ENCODE measurements at regions not wholly inside any gene's neighbourhood (a gene's known extent, or its start where the extent isn't known, plus 50 kb on each side); places are given as distances from the start of the nearest gene placed in this dataset.

- no peak for DNase-seq (ENCODE audit: extremely low read depth in 1 of 2, low read depth in 1 of 2)
Observed at GRCh38 chr19:28430214-28430613, 782.7 kb downstream of the UQCRFS1 start.

DNA sequence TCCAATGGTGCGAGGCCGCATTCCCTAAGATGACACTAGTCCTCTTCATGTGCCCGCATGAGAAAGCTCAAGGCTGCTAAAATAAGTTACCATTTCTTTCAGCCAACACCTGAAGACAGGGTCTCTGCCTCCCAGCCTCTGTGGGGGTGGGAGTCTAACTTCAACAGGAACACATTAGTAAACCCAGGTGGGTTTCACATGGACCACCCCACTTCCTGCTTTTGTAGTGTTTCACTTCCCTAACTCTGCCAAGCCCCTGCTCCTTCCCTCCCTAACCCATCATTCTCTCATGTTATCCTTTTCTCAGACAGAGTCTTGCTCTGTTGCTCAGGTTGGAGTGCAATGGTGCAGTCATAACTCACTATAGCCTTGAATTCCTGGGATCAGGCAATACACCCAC is 783.6 kb downstream of the UQCRFS1 start:
- no peak for DNase-seq (ENCODE audit: extremely low read depth in 1 of 2, low read depth in 1 of 2)

DNA sequence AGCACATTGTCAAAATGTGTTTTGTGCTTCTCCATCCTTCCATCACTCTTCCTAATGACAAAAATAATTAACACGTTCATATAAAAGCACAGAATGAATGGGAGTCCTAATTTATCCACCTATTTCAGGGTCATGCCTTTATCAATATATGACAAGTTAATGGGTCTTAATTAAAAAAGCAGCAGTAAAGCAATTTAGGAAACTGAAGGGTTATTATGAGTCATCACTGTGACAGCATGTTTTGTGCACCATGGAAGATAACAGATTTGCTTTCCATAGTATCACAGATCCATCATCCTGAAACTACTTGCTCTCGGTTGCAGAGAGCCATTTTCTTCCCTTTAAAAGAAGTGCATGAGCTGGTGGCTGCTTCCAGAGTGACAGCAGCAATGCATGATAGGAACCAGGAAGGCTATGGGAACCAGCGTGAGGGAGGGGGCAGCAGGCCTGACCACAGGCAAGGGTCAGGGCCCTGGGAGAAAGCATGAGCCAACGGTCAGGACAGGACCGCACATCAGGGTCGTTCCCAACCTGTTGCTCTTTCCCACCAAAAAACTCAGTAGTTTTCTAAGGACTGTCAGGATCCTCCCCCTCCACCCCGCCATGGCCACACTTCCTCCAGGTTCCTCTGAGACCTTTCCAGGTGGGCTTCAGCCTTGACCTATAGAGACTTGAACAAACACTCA is 784.1 kb downstream of the UQCRFS1 start:
- DNase-seq (ENCODE audit: extremely low read depth in 1 of 2, low read depth in 1 of 2) = no peak

DNA sequence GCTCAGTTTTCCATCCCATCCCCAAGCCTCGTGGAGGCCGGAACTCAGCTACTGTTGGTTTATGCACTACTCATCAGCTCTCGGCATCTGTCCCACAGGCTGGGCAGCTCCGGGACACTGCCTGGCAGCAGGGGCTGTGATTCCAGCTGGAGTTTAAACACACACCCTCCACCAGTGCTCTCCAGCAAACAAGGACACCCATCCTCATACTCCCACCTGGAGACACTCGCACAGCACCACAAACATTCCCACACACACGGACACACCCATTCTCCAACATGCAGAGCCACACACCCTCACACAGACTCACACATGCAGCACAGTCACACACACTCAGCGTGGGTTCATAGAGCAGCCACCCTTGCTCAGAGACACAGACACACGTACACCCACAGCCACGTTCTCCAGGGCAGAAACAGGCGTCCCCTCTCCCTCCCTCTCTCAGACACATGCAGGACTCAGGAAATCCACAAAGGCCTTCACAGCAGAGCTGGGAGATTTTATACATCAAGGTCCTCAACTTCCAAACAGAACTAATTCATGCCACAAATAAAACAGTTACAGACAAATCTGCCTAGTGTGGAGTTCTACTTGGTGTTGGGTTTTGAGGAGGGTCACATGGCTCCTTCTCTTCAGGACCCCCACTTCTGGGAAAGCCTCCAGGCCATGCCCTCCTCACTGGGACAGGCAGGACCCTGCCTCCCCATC is 785.4 kb downstream of the UQCRFS1 start:
- DNase-seq (ENCODE audit: extremely low read depth in 1 of 2, low read depth in 1 of 2) = no peak

GRCh38 chr19:28426730-28427225 is 786.2 kb downstream of the UQCRFS1 start:
- DNase-seq (ENCODE audit: extremely low read depth in 1 of 2, low read depth in 1 of 2) = no peak

DNA sequence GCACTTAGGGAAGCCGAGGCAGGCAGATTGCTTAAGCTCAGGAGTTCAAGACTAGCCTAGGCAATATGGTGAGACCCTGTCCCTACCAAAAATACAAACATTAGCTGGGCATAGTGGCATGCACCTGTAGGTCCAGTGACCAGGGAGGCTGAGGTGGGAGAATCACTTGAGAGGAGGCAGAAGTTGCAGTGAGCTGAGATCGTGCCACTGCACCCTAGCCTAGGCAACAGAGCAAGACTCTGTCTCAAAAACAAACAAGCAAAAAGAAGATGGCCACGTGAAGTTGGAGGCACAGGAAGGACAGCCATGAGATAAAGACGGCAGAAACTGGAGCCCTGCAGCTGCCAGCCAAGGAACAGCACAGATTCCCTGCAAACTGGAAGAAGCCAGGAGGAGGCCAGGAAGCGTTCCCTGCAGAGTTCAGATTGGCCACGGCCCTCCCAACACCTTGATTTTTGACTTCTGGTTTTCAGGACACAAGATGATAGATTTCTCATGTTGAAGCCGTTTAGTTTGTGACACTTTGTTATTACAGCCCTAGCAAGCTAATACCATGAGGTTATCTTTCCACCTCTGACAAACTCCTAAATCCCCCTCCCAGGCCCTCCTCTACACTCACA is 786.7 kb downstream of the UQCRFS1 start:
- no peak for DNase-seq (ENCODE audit: extremely low read depth in 1 of 2, low read depth in 1 of 2)

DNA sequence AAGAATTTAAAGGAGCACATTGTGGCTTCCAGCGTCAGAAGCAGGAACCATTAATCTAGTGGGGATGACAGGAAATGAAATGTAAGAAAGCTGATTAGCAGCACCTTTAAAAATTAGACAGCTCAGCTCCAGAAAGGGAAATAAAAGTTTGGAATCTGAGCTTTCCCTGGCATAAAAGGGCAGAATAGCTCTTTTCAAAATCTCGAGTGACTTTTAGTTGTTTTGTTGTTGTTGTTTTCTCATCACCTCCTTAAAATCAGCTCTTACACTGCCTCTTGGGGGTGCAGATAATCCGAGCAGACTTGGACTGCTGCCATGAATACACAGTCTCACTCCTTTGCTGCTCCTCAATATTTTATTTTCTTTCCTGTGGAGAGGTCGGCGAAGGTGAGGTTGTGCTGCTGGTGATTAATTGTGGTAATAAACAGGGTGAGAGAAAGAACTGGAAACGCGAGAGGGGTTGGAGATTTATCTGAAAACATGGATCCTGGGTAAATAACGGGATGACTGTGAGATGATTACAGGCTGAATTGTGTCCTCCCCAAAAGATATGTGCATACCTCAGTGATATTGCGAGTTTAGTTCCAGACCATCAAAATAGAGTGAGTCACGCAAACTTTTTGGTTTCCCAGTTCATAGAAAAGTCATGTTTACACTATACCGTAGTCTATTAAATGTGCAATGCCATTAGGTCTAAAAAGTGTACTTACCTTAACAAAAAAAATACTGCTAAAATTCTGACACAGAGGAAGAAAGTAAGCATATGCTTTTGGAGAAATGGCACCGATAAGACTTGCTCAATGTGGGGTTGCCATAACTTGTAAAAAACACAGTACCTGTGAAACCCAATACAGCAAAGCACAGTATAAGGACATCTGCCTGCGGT is 787.7 kb downstream of the UQCRFS1 start:
- no peak for DNase-seq (ENCODE audit: extremely low read depth in 1 of 2, low read depth in 1 of 2)

- no peak for DNase-seq (ENCODE audit: extremely low read depth in 1 of 2, low read depth in 1 of 2)
Observed at GRCh38 chr19:28424662-28425045, 788.3 kb downstream of the UQCRFS1 start.

- DNase-seq (ENCODE audit: extremely low read depth in 1 of 2, low read depth in 1 of 2) = no peak
Observed at GRCh38 chr19:28424077-28424476, 788.9 kb downstream of the UQCRFS1 start.

- DNase-seq (ENCODE audit: extremely low read depth in 1 of 2, low read depth in 1 of 2) = no peak
Observed at GRCh38 chr19:28422791-28423650, 789.9 kb downstream of the UQCRFS1 start.

- no peak for DNase-seq (ENCODE audit: extremely low read depth in 1 of 2, low read depth in 1 of 2)
Observed at GRCh38 chr19:28422046-28422445, 790.9 kb downstream of the UQCRFS1 start.

DNA sequence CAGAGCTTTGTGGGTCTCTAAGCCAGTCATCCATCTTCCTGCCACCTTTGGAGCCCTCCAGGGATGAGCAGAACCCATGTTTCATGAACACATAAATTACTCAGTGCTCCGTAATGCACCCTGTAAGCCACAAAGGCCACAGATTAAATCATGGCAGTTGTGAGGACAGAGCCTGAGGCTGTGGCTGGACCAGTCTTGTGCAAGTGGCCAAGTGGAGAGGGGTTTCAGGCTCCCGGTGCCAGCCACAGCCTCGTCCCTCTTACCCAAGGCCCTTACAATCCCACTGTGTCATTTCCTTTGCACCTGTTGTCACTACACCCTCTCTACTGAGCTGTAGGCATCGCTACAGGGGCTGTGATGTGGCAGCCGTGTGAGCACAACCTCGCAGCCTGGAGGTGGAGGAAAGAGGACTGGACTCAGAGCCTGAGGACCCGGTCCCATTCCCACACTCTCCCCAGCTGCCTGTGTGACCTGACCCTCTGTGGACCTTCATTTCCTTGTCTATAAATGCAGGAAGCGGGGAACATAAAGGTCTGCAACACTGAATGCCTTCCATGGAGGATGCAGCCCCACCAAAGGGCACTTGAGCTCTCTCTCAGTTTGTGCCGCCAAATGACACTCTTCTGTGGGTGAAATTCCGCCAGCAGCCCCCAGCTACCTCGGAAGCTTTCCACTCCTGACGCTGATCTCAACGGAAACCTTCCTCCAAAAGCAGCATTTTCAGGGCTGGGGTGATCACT is 792.0 kb downstream of the UQCRFS1 start:
- no peak for DNase-seq (ENCODE audit: extremely low read depth in 1 of 2, low read depth in 1 of 2)

GRCh38 chr19:28419312-28419711 is 793.6 kb downstream of the UQCRFS1 start:
- no peak for DNase-seq (ENCODE audit: extremely low read depth in 1 of 2, low read depth in 1 of 2)

DNA sequence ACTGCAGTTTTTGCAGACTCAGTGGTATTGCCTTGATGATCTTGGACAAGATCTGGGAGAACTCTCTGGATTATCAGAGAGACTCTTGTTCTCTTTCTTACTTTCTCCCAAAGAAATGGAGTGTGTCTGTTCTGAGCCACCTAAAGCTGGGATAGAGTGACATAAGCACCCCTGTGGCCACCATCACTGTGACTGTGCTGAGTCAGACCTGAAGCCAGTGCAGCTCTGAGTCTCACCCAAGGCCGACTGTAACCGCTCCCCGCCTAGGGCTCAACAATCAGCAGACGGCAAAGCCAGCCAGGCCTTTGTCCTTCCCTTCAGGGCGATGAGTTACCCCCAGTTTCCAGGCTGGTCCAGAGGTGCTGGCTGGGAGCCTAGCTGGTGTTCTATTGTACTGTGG is 795.6 kb downstream of the UQCRFS1 start:
- DNase-seq (ENCODE audit: extremely low read depth in 1 of 2, low read depth in 1 of 2) = no peak

DNA sequence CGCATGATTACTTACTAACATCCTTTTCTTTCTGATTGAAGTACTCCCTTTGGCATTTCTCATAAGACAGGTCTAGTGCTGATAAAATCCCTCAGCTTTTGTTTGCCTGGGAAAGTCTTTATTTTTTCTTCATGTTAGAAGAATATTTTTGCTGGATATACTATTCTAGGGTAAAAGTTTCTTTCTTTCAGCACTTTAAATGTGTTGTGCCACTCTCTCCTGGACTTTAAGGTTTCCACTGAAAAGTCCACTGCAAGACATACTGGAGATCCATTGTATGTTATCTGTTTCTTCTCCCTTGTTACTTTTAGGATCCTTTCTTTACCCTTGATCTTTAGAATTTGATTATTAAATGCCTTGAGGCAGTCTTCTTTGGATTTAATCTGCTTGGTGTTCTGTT is 796.7 kb downstream of the UQCRFS1 start:
- DNase-seq (ENCODE audit: extremely low read depth in 1 of 2, low read depth in 1 of 2) = no peak

- no peak for DNase-seq (ENCODE audit: extremely low read depth in 1 of 2, low read depth in 1 of 2)
Observed at GRCh38 chr19:28414748-28415147, 798.2 kb downstream of the UQCRFS1 start.

GRCh38 chr19:28409859-28410258 is 803.1 kb downstream of the UQCRFS1 start:
- no peak for DNase-seq (ENCODE audit: extremely low read depth in 1 of 2, low read depth in 1 of 2)

GRCh38 chr19:28406966-28407365 is 806.0 kb downstream of the UQCRFS1 start:
- no peak for DNase-seq (ENCODE audit: extremely low read depth in 1 of 2, low read depth in 1 of 2)

GRCh38 chr19:28405346-28405742 is 807.6 kb downstream of the UQCRFS1 start:
- DNase-seq (ENCODE audit: extremely low read depth in 1 of 2, low read depth in 1 of 2) = no peak

All from activated CD8-positive, alpha-beta memory T cell treated with anti-CD3 and anti-CD28 coated beads for 1 hour (primary cell).